HUES6 (cell line): ENCODE measurements at regions not wholly inside any gene's neighbourhood (a gene's known extent, or its start where the extent isn't known, plus 50 kb on each side); places are given as distances from the start of the nearest gene placed in this dataset.
"Not testable (repeated sequence)": the region's sequence is repeated elsewhere in the genome, so short reads cannot be mapped to it uniquely, and the experiment has no call there.

Source experiments
- H3K27ac ChIP-seq: 2 replicates; pipeline ENCODE4 v1.7.0; 2013; ENCODE audit warnings: low read depth, mild to moderate bottlenecking, low read length, inconsistent platforms
- H3K27me3 ChIP-seq: 2 replicates; pipeline ENCODE4 v1.6.1; 2013; ENCODE audit warnings: low read length; ENCODE audit not compliant: control insufficient read depth, insufficient read depth
- H3K36me3 ChIP-seq: 2 replicates; pipeline ENCODE4 v1.6.1; 2013; ENCODE audit warnings: low read length; ENCODE audit not compliant: control insufficient read depth, insufficient read depth
- H3K4me1 ChIP-seq: 2 replicates; pipeline ENCODE4 v1.6.1; 2013; ENCODE audit warnings: low read length; ENCODE audit not compliant: control insufficient read depth, insufficient read depth
- H3K4me3 ChIP-seq: 2 replicates; pipeline ENCODE4 v1.5.1; 2013; ENCODE audit warnings: low read depth, low read length
- H3K9ac ChIP-seq: one replicate; pipeline ENCODE4 v1.6.1; 2013; ENCODE audit warnings: mild to moderate bottlenecking, low read length
- H3K9me3 ChIP-seq: 2 replicates; pipeline ENCODE4 v1.6.1; 2013; ENCODE audit warnings: low read depth, low read length; ENCODE audit not compliant: control insufficient read depth, insufficient read depth

- H3K4me1 ChIP-seq, result no peaks in the 10 kb centered on the region
- no peaks in the 10 kb centered on the region for H3K9me3 ChIP-seq
- peak overlapping the region; percentile 17; the same call in 1 of the 2 replicates for H3K4me3 ChIP-seq
- H3K27me3 ChIP-seq, result peaks cover 96% of the 10 kb centered on the region
- no peak overlapping the region for H3K9ac ChIP-seq
- H3K36me3 ChIP-seq, result no peaks in the 10 kb centered on the region
- no peak overlapping the region for H3K27ac ChIP-seq
Measured at GRCh38 chr22:22168190-22168940, 76.2 kb upstream of the VPREB1 start.

- no peak overlapping the region for H3K4me3 ChIP-seq
- no peaks in the 10 kb centered on the region for H3K9me3 ChIP-seq
- no peak overlapping the region for H3K27ac ChIP-seq
- H3K9ac ChIP-seq, result no peak overlapping the region
- H3K27me3 ChIP-seq, result peaks cover 97% of the 10 kb centered on the region
- no peaks in the 10 kb centered on the region for H3K36me3 ChIP-seq
- H3K4me1 ChIP-seq, result no peaks in the 10 kb centered on the region
Measured at GRCh38 chr22:22167791-22168189, 76.8 kb upstream of the VPREB1 start.

- Histone ChIP-seq H3K4me1 (no peaks in the 10 kb centered on the region), H3K9me3 (no peaks in the 10 kb centered on the region), H3K36me3 (no peaks in the 10 kb centered on the region), H3K4me3 (no peak overlapping the region), H3K9ac (no peak overlapping the region), H3K27ac (no peak overlapping the region), H3K27me3 (peaks cover 100% of the 10 kb centered on the region)
Measured at GRCh38 chr22:22166941-22167713, 77.5 kb upstream of the VPREB1 start.

- no peaks in the 10 kb centered on the region for H3K9me3 ChIP-seq
- H3K27me3 ChIP-seq, result peaks cover 96% of the 10 kb centered on the region
- H3K4me1 ChIP-seq, result no peaks in the 10 kb centered on the region
- H3K36me3 ChIP-seq, result no peaks in the 10 kb centered on the region
- H3K4me3 ChIP-seq, result no peak overlapping the region
- no peak overlapping the region for H3K9ac ChIP-seq
- H3K27ac ChIP-seq, result no peak overlapping the region
Measured at GRCh38 chr22:22165936-22166710, 78.5 kb upstream of the VPREB1 start.

- Histone ChIP-seq H3K9me3 (no peaks in the 10 kb centered on the region), H3K4me1 (no peaks in the 10 kb centered on the region), H3K9ac (no peak overlapping the region), H3K27me3 (peaks cover 85% of the 10 kb centered on the region), H3K4me3 (no peak overlapping the region), H3K36me3 (no peaks in the 10 kb centered on the region), H3K27ac (no peak overlapping the region)
Measured at GRCh38 chr22:22164541-22165272, 79.9 kb upstream of the VPREB1 start.

GRCh38 chr22:22161924-22162851, 82.4 kb upstream of the VPREB1 start:
- no peaks in the 10 kb centered on the region for H3K36me3 ChIP-seq
- H3K9me3 ChIP-seq, result no peaks in the 10 kb centered on the region
- H3K9ac ChIP-seq, result no peak overlapping the region
- H3K27me3 ChIP-seq, result peaks cover 85% of the 10 kb centered on the region
- no peak overlapping the region for H3K4me3 ChIP-seq
- no peak overlapping the region for H3K27ac ChIP-seq
- no peaks in the 10 kb centered on the region for H3K4me1 ChIP-seq

GRCh38 chr22:22160768-22161167, 83.8 kb upstream of the VPREB1 start:
- peaks cover 85% of the 10 kb centered on the region for H3K27me3 ChIP-seq
- H3K36me3 ChIP-seq, H3K4me3 ChIP-seq, H3K9me3 ChIP-seq, H3K9ac ChIP-seq, H3K27ac ChIP-seq, H3K4me1 ChIP-seq: not testable (repeated sequence)

GRCh38 chr22:22159384-22159783, 85.2 kb upstream of the VPREB1 start:
- Histone ChIP-seq H3K4me3 (no peak overlapping the region), H3K9ac (no peak overlapping the region), H3K36me3 (no peaks in the 10 kb centered on the region), H3K27me3 (peaks cover 85% of the 10 kb centered on the region), H3K9me3 (no peaks in the 10 kb centered on the region), H3K4me1 (0 out of 2 replicates have a peak, but pooled peaks cover 3% of the 10 kb centered on the region), H3K27ac (no peak overlapping the region)

GRCh38 chr22:22158965-22159364, 85.6 kb upstream of the VPREB1 start:
- Histone ChIP-seq H3K4me1 (0 out of 2 replicates have a peak, but pooled peaks cover 3% of the 10 kb centered on the region), H3K9ac (no peak overlapping the region), H3K27me3 (peaks cover 85% of the 10 kb centered on the region)

More at GRCh38 chr22:22158965-22159364, 85.6 kb upstream of the VPREB1 start:
- Histone ChIP-seq H3K27ac (no peak overlapping the region), H3K36me3 (no peaks in the 10 kb centered on the region), H3K9me3 (no peaks in the 10 kb centered on the region), H3K4me3 (no peak overlapping the region)
